H1 (cell line): ENCODE measurements at regions not wholly inside any gene's neighbourhood (a gene's known extent, or its start where the extent isn't known, plus 50 kb on each side); places are given as distances from the start of the nearest gene placed in this dataset.

Experiments
- CTCF ChIA-PET: fragments of 300-600 bp; sonication (Branson Sonifier 250); formaldehyde crosslinking; loops from one replicate; lab custom pipeline; 2021; ENCODE audit not compliant: partially characterized antibody; lab: Charles Lee
- POLR2A ChIA-PET: fragments of 300-600 bp; sonication (Branson Sonifier 250); formaldehyde crosslinking; loops from one replicate; lab custom pipeline; 2021; ENCODE audit warnings: inconsistent platforms; ENCODE audit not compliant: partially characterized antibody; lab: Charles Lee
- DNase-seq, 2 experiments: peaks; one replicate each; pipeline versions ENCODE4 v3.0.0 to v3.0.0-alpha.2; 2010 to 2022; ENCODE audit warnings: low spot score in 2 of 2, low read depth in 1 of 2, mixed read lengths in 1 of 2
- FAIRE-seq: peaks from 2 replicates; lab custom pipeline; 2011; peaks lifted over from hg19 to GRCh38; lab: Jason Lieb, UNC
- H2AFZ ChIP-seq: 2 replicates; pipeline ENCODE4 v1.8.1; 2012; ENCODE audit warnings: low read length, inconsistent platforms
- H2AK5ac ChIP-seq: 2 replicates; pipeline ENCODE4 v1.6.1; 2013; ENCODE audit warnings: low read depth, low read length
- H2BK120ac ChIP-seq: replicated peaks from 2 replicates; pipeline ENCODE3; 2013; ENCODE audit warnings: low read depth, low read length, inconsistent platforms
- H2BK12ac ChIP-seq: 2 replicates; pipeline ENCODE4 v1.6.1; 2013; ENCODE audit warnings: low read depth, low read length
- H2BK15ac ChIP-seq: 2 replicates; pipeline ENCODE4 v1.6.1; 2013; ENCODE audit warnings: low read length
- H2BK20ac ChIP-seq: 2 replicates; pipeline ENCODE4 v1.6.1; 2013; ENCODE audit warnings: low read length
- H2BK5ac ChIP-seq: 2 replicates; pipeline ENCODE4 v1.6.1; 2013; ENCODE audit warnings: low read depth, low read length
- H3K14ac ChIP-seq: 2 replicates; pipeline ENCODE4 v1.6.1; 2013; ENCODE audit warnings: inconsistent platforms; ENCODE audit not compliant: insufficient read length
- H3K18ac ChIP-seq: 2 replicates; pipeline ENCODE4 v1.6.1; 2013; ENCODE audit warnings: low read length; ENCODE audit errors: extremely low read depth
- H3K23ac ChIP-seq: 2 replicates; pipeline ENCODE4 v1.6.1; 2013; ENCODE audit warnings: inconsistent platforms; ENCODE audit not compliant: insufficient read length
- H3K23me2 ChIP-seq: 2 replicates; pipeline ENCODE4 v1.6.1; 2013; ENCODE audit warnings: low read depth, low read length
- H3K27ac ChIP-seq: 2 replicates; pipeline ENCODE4 v1.6.1; 2011; ENCODE audit warnings: low read depth, low read length, inconsistent platforms
- H3K27me3 ChIP-seq, 4 experiments: replicated peaks in 1 of 4; 1 replicate in 1 of 4; 2 replicates in 3 of 4; pipeline versions ENCODE4 v1.6.1 to v1.8.1; 2011 to 2013; ENCODE audit warnings: low read length in 3 of 4, mild to moderate bottlenecking in 3 of 4, inconsistent platforms in 2 of 4, mixed read lengths in 2 of 4, moderate library complexity in 1 of 4; ENCODE audit not compliant: control insufficient read depth in 3 of 4, insufficient read depth in 3 of 4; ENCODE audit errors: extremely low read depth in 1 of 4
- H3K36me3 ChIP-seq, 4 experiments: 2 replicates each; pipeline versions ENCODE4 v1.6.1 to v1.8.1; 2011 to 2013; ENCODE audit warnings: mild to moderate bottlenecking in 4 of 4, low read length in 3 of 4, moderate library complexity in 2 of 4, control low read depth in 1 of 4, inconsistent platforms in 1 of 4; ENCODE audit not compliant: insufficient read depth in 4 of 4, control insufficient read depth in 2 of 4
- H3K4ac ChIP-seq: replicated peaks from 2 replicates; pipeline ENCODE3; 2013; ENCODE audit warnings: low read length, low read depth, mixed read lengths, inconsistent platforms; ENCODE audit not compliant: insufficient read length
- H3K4me1 ChIP-seq, 4 experiments: replicated peaks in 1 of 4; 1 replicate in 1 of 4; 2 replicates in 3 of 4; pipeline versions ENCODE4 v1.6.1 to v1.8.1; 2011 to 2013; ENCODE audit warnings: low read length in 3 of 4, inconsistent platforms in 2 of 4, mixed read lengths in 1 of 4; ENCODE audit not compliant: insufficient read depth in 4 of 4, control insufficient read depth in 3 of 4
- H3K4me2 ChIP-seq, 2 experiments: 2 replicates each; pipeline versions ENCODE4 v1.6.1 to v1.8.1; 2011 to 2013; ENCODE audit warnings: low read depth in 2 of 2, low read length in 2 of 2, control low read depth in 1 of 2, inconsistent platforms in 1 of 2, mild to moderate bottlenecking in 1 of 2; ENCODE audit not compliant: insufficient read depth in 1 of 2
- H3K4me3 ChIP-seq, 4 experiments: fragments of 200-600, 300-600 bp in 1 of 4; sonication (generic), shearing (Covaris generic), sonication (Bioruptor Twin) in 1 of 4; 2 replicates each; pipeline versions ENCODE4 v1.5.1 to v1.8.1; 2011 to 2016; ENCODE audit warnings: low read length in 4 of 4, low read depth in 3 of 4, control low read depth in 2 of 4, inconsistent platforms in 2 of 4, mild to moderate bottlenecking in 2 of 4, mixed read lengths in 1 of 4, moderate library complexity in 1 of 4; ENCODE audit not compliant: insufficient read depth in 2 of 4; ENCODE audit errors: extremely low read depth in 1 of 4
- H3K56ac ChIP-seq: replicated peaks from 2 replicates; pipeline ENCODE3; 2013; ENCODE audit warnings: low read depth, mild to moderate bottlenecking, mixed read lengths, low read length, inconsistent platforms; ENCODE audit not compliant: insufficient read length
- H3K79me1 ChIP-seq: 2 replicates; pipeline ENCODE4 v1.6.1; 2013; ENCODE audit warnings: low read depth, low read length, control low read depth
- H3K79me2 ChIP-seq, 2 experiments: 2 replicates each; pipeline versions ENCODE4 v1.6.1 to v1.8.1; 2012 to 2013; ENCODE audit warnings: low read length in 2 of 2, mild to moderate bottlenecking in 2 of 2, inconsistent platforms in 1 of 2; ENCODE audit not compliant: insufficient read depth in 2 of 2, control insufficient read depth in 1 of 2
- H3K9ac ChIP-seq, 4 experiments: replicated peaks in 1 of 4; 1 replicate in 1 of 4; 2 replicates in 3 of 4; pipeline versions ENCODE4 v1.6.1 to v1.8.1; 2011 to 2013; ENCODE audit warnings: low read depth in 3 of 4, low read length in 3 of 4, control low read depth in 2 of 4, mild to moderate bottlenecking in 2 of 4, moderate library complexity in 2 of 4, inconsistent platforms in 1 of 4; ENCODE audit errors: extremely low read depth in 1 of 4
- H3K9me3 ChIP-seq, 2 experiments: 2 replicates each; pipeline versions ENCODE4 v1.6.1 to v1.8.1; 2012 to 2013; ENCODE audit warnings: mild to moderate bottlenecking in 2 of 2, moderate library complexity in 2 of 2, control low read depth in 1 of 2, inconsistent platforms in 1 of 2, low read depth in 1 of 2, low read length in 1 of 2, mixed read lengths in 1 of 2; ENCODE audit not compliant: insufficient read depth in 2 of 2
- H4K20me1 ChIP-seq, 2 experiments: replicated peaks in 1 of 2; 2 replicates each; pipeline versions ENCODE3 to v1.8.1; 2011 to 2013; ENCODE audit warnings: inconsistent platforms in 2 of 2, low read length in 2 of 2, mild to moderate bottlenecking in 1 of 2; ENCODE audit not compliant: insufficient read depth in 2 of 2, control insufficient read depth in 1 of 2
- H4K5ac ChIP-seq: 2 replicates; pipeline ENCODE4 v1.6.1; 2013; ENCODE audit warnings: low read length, low read depth, mixed read lengths, inconsistent platforms; ENCODE audit not compliant: insufficient read length
- H4K8ac ChIP-seq: 2 replicates; pipeline ENCODE4 v1.8.0; 2013; ENCODE audit warnings: mild to moderate bottlenecking, moderate library complexity, low read length, inconsistent platforms; ENCODE audit not compliant: insufficient read depth; ENCODE audit errors: extremely low read depth
- H4K91ac ChIP-seq: replicated peaks from 2 replicates; pipeline ENCODE3; 2013; ENCODE audit warnings: low read length, mixed read lengths, inconsistent platforms; ENCODE audit not compliant: insufficient read length
- KDM5A ChIP-seq: fragments of 200-600 bp; IDR thresholded peaks from 2 replicates; pipeline ENCODE4 v1.7.1; 2012; ENCODE audit warnings: mild to moderate bottlenecking, low read length, inconsistent platforms, mixed read lengths
- RAD21 ChIP-seq, 2 experiments: IDR thresholded peaks in 1 of 2; conservative IDR thresholded peaks in 1 of 2; 2 replicates each; pipeline ENCODE4 v1.6.1; 2011; ENCODE audit warnings: low read depth in 2 of 2, low read length in 2 of 2, improper control_type of control experiment in 1 of 2, inconsistent platforms in 1 of 2, mild to moderate bottlenecking in 1 of 2, moderate library complexity in 1 of 2
- RBBP5 ChIP-seq: IDR thresholded peaks from 2 replicates; pipeline ENCODE4 v1.7.1; 2012; ENCODE audit warnings: low read depth, mild to moderate bottlenecking, inconsistent platforms, low read length, moderate library complexity, borderline replicate concordance
- TBP ChIP-seq: IDR thresholded peaks from 2 replicates; pipeline ENCODE4 v1.6.1; 2011; ENCODE audit warnings: low read depth, low read length, improper control_type of control experiment
- WGBS, 2 experiments: shearing (Covaris generic) in 1 of 2; methylation state at CpG; one replicate each; pipeline versions ENCODE4 v1.1.6 to v1.1.7; 2013 to 2015; ENCODE audit warnings: low lambda C conversion rate in 2 of 2, mixed read lengths in 2 of 2, inconsistent platforms in 1 of 2, low coverage in 1 of 2, missing lambda C conversion rate in 1 of 2; ENCODE audit not compliant: insufficient replicate concordance in 2 of 2, insufficient coverage in 1 of 2, insufficient read length in 1 of 2; ENCODE audit errors: extremely low coverage in 1 of 2, missing lambda C conversion rate in 1 of 2; 5-methylcytosine and 5-hydroxymethylcytosine counted together
- TF ChIP-seq, protein P1 (sequence below): IDR thresholded peaks from 2 replicates; pipeline ENCODE4 v1.6.1; 2012; ENCODE audit warnings: inconsistent platforms

DNA sequence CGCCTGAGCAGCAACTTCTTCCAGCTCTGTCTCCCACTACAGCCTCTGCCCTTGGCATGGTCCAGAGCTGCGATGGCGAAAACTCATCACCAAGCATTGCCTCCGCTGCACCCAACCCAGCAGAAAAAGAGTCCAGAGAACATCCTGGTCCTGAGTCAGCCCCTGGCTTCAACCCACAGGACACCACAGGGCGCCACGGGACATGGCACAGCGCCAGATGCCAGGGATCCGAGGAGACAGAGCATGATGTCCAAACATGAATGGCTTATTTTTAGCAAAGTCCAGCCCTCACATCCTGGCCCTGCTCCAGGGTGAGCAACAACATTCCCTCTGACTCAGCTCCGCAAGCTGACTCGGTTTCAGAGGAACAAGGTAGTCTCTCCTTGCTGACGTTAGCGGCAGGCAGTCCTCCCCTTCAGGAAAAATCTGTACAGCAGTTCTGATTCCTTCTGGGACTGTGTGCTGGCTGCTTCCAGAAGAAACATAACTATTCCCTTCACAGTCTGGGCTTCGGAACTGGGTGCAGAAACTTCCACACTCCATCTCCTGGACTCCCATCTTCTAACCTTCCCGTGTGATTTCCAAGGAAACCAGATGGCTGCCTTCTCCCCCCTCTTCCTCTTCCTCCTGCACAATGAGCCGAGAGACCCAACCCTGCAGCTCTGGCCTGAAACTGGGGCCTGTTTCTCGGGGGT, 131.3 kb downstream of the TOMM20 start:
- no peak for FAIRE-seq
- WGBS, 2 experiments: 94% methylated on average over 16 of the region's 16 CpGs; no CpG with 5 or more reads in 1 of the 2 experiments
- 0 out of 2 replicates have a peak overlapping the region, but pooled peaks have one; percentile 28 for H2BK12ac ChIP-seq

More for the DNA sequence above, 131.3 kb downstream of the TOMM20 start:
- no peaks in the 10 kb centered on the region for H4K20me1 ChIP-seq
- peak overlapping the region; percentile 35; the same call in 1 of the 2 replicates for H2BK5ac ChIP-seq
- no peak overlapping the region for H3K4me2 ChIP-seq
- H2AFZ ChIP-seq: 0 out of 2 replicates have a peak overlapping the region, but pooled peaks have one; percentile 31
- no peak overlapping the region for H2AK5ac ChIP-seq
- H4K5ac ChIP-seq: no peak overlapping the region
- no peak overlapping the region for H3K23ac ChIP-seq
- H3K4me1 ChIP-seq: no peaks in the 10 kb centered on the region; a peak in 1 of 7 replicates
- DNase-seq: no peak
- no peak overlapping the region for H2BK20ac ChIP-seq
- H3K56ac ChIP-seq: no peak overlapping the region
- no peak overlapping the region for H3K4me3 ChIP-seq
- H3K9me3 ChIP-seq: no peaks in the 10 kb centered on the region
- no peak overlapping the region for H3K27ac ChIP-seq
- no peak overlapping the region for H2BK15ac ChIP-seq
- TF ChIP-seq, protein P1, sequence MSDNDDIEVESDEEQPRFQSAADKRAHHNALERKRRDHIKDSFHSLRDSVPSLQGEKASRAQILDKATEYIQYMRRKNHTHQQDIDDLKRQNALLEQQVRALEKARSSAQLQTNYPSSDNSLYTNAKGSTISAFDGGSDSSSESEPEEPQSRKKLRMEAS: no peak
- no peak for TF ChIP-seq RAD21 (IDR thresholded peaks at IDR 0.05 in 1 of 2, conservative IDR thresholded peaks at IDR 0.05 in 1 of 2; ENCODE audit: low read depth in 2 of 2, low read length in 2 of 2)
- no peak for TF ChIP-seq TBP
- no peak for TF ChIP-seq KDM5A
- no peak for TF ChIP-seq RBBP5
- TF ChIP-seq, all 59 proteins: peak for 0
- Histone ChIP-seq H4K8ac (no peak overlapping the region; the same call in none of the 2 replicates), H3K27me3 (no peaks in the 10 kb centered on the region), H2BK120ac (no peak overlapping the region), H3K4ac (no peak overlapping the region), H3K9ac (no peak overlapping the region), H3K18ac (no peak overlapping the region), H4K91ac (no peak overlapping the region), H3K23me2 (no peaks in the 10 kb centered on the region), H3K79me2 (no peaks in the 10 kb centered on the region), H3K36me3 (no peaks in the 10 kb centered on the region), H3K79me1 (no peaks in the 10 kb centered on the region), H3K14ac (no peak overlapping the region)
- CTCF ChIA-PET: no interaction called here
- POLR2A ChIA-PET: interaction anchor here (1.7 kb wide), 1 partner anchor 27 kb away, joined by 5 read pairs; no protein-coding TSS in a partner anchor
